ENCODE measurements at regions not wholly inside any gene's neighbourhood (a gene's known extent, or its start where the extent isn't known, plus 50 kb on each side); places are given as distances from the start of the nearest gene placed in this dataset.
"Not testable (repeated sequence)": the region's sequence is repeated elsewhere in the genome, so short reads cannot be mapped to it uniquely, and the experiment has no call there.

DNA sequence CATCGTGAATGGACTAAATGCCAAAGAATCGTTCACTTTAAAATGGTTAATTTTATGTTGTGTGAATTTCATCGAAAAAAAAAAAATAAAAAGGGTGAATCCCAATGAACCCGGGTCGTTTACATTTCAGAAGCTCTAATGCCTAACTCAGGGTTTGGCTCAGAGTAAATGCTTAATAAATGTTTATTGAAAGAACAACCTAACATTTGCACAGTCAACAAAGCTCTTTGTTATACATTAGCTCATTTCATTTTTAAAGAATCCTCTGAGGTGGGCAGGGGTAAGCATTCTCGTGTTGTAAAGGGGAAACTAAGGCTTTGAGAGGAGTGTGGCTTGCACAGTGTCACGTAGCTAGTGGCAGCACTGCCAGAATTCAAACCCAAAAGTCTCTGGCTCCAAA lies 109.5 kb downstream of the RPLP1 start:
- H2AFZ ChIP-seq (ENCODE audit: low read length), result no peak overlapping the region
- no peak for TF ChIP-seq EZH2 (IDR thresholded peaks at IDR 0.05; ENCODE audit: borderline replicate concordance, low read length)
- TF ChIP-seq, protein P1, sequence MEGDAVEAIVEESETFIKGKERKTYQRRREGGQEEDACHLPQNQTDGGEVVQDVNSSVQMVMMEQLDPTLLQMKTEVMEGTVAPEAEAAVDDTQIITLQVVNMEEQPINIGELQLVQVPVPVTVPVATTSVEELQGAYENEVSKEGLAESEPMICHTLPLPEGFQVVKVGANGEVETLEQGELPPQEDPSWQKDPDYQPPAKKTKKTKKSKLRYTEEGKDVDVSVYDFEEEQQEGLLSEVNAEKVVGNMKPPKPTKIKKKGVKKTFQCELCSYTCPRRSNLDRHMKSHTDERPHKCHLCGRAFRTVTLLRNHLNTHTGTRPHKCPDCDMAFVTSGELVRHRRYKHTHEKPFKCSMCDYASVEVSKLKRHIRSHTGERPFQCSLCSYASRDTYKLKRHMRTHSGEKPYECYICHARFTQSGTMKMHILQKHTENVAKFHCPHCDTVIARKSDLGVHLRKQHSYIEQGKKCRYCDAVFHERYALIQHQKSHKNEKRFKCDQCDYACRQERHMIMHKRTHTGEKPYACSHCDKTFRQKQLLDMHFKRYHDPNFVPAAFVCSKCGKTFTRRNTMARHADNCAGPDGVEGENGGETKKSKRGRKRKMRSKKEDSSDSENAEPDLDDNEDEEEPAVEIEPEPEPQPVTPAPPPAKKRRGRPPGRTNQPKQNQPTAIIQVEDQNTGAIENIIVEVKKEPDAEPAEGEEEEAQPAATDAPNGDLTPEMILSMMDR (IDR thresholded peaks at IDR 0.05; ENCODE audit: low read length), result no peak
- H3K9me3 ChIP-seq (ENCODE audit: low read length), result no peaks in the 10 kb centered on the region
- H3K4me1 ChIP-seq (ENCODE audit: insufficient read depth, low read length, severe bottlenecking), result no peaks in the 10 kb centered on the region
- H3K4me2 ChIP-seq (ENCODE audit: low read length), result no peak overlapping the region
- no peaks in the 10 kb centered on the region for H3K79me2 ChIP-seq (ENCODE audit: insufficient read depth, low read length)
- H3K27ac ChIP-seq (ENCODE audit: low read depth, low read length, poor library complexity, severe bottlenecking), result no peak overlapping the region
- H3K9me2 ChIP-seq (ENCODE audit: low read depth, low read length), result no peaks in the 10 kb centered on the region
- no peak overlapping the region for H3K9ac ChIP-seq (ENCODE audit: low read length)
- no peaks in the 10 kb centered on the region for H3F3A ChIP-seq (ENCODE audit: insufficient read depth, low read length)
- no peaks in the 10 kb centered on the region for H3K36me3 ChIP-seq (ENCODE audit: insufficient read depth, low read length)
- no peak overlapping the region for H3K4me3 ChIP-seq (ENCODE audit: low read depth, low read length, poor library complexity, severe bottlenecking)
- H4K20me1 ChIP-seq (ENCODE audit: insufficient read depth, low read length), result no peaks in the 10 kb centered on the region
- H3K27me3 ChIP-seq (ENCODE audit: insufficient read depth, low read length), result peaks cover 5% of the 10 kb centered on the region; the same call in 1 of the 2 replicates

DNA sequence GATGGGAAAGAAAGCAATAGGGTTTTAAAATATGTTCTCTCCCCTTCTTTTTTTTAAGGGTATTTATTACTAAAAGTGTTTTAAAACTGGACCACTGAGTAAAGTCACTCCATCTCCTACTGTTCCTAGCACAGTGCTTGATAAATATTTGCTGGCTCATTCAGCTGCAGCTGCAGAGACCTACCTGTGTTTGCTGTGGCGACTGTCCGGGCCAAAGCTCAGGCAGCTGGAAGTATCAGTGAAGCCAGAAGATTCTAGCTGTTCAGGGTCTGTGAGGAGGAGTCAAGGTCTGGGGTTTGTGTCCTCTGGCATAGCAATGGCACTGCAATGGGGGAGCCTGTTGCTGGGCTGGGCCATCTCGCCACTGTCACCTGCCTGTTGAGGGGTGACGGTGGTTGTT lies 109.9 kb downstream of the RPLP1 start:
- no peaks in the 10 kb centered on the region for H3K4me1 ChIP-seq (ENCODE audit: insufficient read depth, low read length, severe bottlenecking)
- H3K4me2 ChIP-seq (ENCODE audit: low read length), result no peak overlapping the region
- H2AFZ ChIP-seq (ENCODE audit: low read length), result no peak overlapping the region
- H3K27me3 ChIP-seq (ENCODE audit: insufficient read depth, low read length), result peaks cover 5% of the 10 kb centered on the region; the same call in 1 of the 2 replicates
- no peak for TF ChIP-seq EZH2 (IDR thresholded peaks at IDR 0.05; ENCODE audit: borderline replicate concordance, low read length)
- TF ChIP-seq, protein P1 (IDR thresholded peaks at IDR 0.05; ENCODE audit: low read length), result no peak
- no peak overlapping the region for H3K9ac ChIP-seq (ENCODE audit: low read length)
- H3K79me2 ChIP-seq (ENCODE audit: insufficient read depth, low read length), result no peaks in the 10 kb centered on the region
- H3K9me2 ChIP-seq (ENCODE audit: low read depth, low read length), result no peaks in the 10 kb centered on the region
- H4K20me1 ChIP-seq (ENCODE audit: insufficient read depth, low read length), result no peaks in the 10 kb centered on the region
- no peaks in the 10 kb centered on the region for H3F3A ChIP-seq (ENCODE audit: insufficient read depth, low read length)
- no peak overlapping the region for H3K4me3 ChIP-seq (ENCODE audit: low read depth, low read length, poor library complexity, severe bottlenecking)
- no peaks in the 10 kb centered on the region for H3K36me3 ChIP-seq (ENCODE audit: insufficient read depth, low read length)
- H3K9me3 ChIP-seq (ENCODE audit: low read length), result no peaks in the 10 kb centered on the region
- H3K27ac ChIP-seq (ENCODE audit: low read depth, low read length, poor library complexity, severe bottlenecking), result no peak overlapping the region

DNA sequence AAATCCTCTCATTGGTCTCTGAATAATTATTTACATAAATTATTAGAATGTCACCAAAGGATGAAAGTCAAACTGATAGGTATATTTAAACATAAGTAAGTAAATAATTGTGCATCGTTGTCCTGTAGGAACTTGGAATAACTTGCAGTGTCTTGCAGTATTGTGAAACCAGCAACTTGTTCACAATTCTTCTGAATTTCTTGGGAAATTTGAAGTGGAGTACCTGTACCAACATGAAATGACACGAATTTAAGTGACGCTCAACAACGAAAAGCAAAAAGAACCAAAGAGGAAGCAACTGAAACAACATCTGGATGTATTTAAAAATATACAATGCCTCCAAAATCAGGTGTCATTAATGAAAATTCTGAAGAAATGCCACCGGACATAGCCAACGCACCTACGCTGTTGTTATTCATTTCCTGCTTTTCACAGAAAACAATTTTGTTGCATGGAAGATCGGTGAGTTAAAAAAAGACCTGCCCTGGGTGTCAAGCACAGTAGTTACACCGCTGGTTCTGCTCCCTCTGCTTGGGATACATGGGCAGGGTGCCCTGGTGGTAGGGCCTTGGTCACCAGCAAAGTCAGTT lies 112.5 kb downstream of the RPLP1 start:
- H3K9me2 ChIP-seq (ENCODE audit: low read depth, low read length), result no peaks in the 10 kb centered on the region
- no peaks in the 10 kb centered on the region for H4K20me1 ChIP-seq (ENCODE audit: insufficient read depth, low read length)
- H3K27me3 ChIP-seq (ENCODE audit: insufficient read depth, low read length), result peaks cover 5% of the 10 kb centered on the region; the same call in 1 of the 2 replicates
- H3K4me3 ChIP-seq (ENCODE audit: low read depth, low read length, poor library complexity, severe bottlenecking), result no peak overlapping the region
- H3K9me3 ChIP-seq (ENCODE audit: low read length), result no peaks in the 10 kb centered on the region
- TF ChIP-seq, protein P1 (IDR thresholded peaks at IDR 0.05; ENCODE audit: low read length), result no peak
- TF ChIP-seq EZH2 (IDR thresholded peaks at IDR 0.05; ENCODE audit: borderline replicate concordance, low read length), result no peak
- no peak overlapping the region for H3K4me2 ChIP-seq (ENCODE audit: low read length)
- H2AFZ ChIP-seq (ENCODE audit: low read length), result no peak overlapping the region
- H3F3A ChIP-seq (ENCODE audit: insufficient read depth, low read length), result no peaks in the 10 kb centered on the region
- no peak overlapping the region for H3K27ac ChIP-seq (ENCODE audit: low read depth, low read length, poor library complexity, severe bottlenecking)
- no peaks in the 10 kb centered on the region for H3K79me2 ChIP-seq (ENCODE audit: insufficient read depth, low read length)
- no peaks in the 10 kb centered on the region for H3K4me1 ChIP-seq (ENCODE audit: insufficient read depth, low read length, severe bottlenecking)
- no peak overlapping the region for H3K9ac ChIP-seq (ENCODE audit: low read length)
- no peaks in the 10 kb centered on the region for H3K36me3 ChIP-seq (ENCODE audit: insufficient read depth, low read length)

DNA sequence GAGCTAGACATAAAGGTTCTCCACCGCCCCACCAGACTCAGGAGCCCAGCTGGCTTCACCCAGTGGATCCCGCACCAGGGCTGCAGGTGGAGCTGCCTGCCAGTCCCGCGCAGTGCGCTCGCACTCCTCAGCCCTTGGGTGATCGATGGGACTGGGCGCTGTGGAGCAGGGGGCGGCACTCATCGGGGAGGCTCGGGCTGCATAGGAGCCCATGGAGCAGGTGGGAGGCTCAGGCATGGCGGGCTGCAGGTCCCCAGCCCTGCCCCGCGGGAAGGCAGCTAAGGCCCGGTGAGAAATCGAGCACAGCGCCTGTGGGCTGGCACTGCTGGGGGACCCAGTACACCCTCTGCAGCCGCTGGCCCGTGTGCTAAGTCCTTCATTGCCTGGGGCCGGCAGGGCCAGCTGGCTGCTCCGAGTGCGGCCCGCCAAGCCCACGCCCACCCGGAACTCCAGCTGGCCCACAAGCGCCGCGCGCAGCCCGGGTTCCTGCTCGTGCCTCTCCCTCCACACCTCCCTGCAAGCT lies 114.7 kb downstream of the RPLP1 start:
- not testable (repeated sequence) for H3K79me2 ChIP-seq (ENCODE audit: insufficient read depth, low read length); H3K36me3 ChIP-seq (ENCODE audit: insufficient read depth, low read length); H2AFZ ChIP-seq (ENCODE audit: low read length); H3K27me3 ChIP-seq (ENCODE audit: insufficient read depth, low read length); H3K9me3 ChIP-seq (ENCODE audit: low read length); H3K27ac ChIP-seq (ENCODE audit: low read depth, low read length, poor library complexity, severe bottlenecking); H3K4me2 ChIP-seq (ENCODE audit: low read length); H3K4me1 ChIP-seq (ENCODE audit: insufficient read depth, low read length, severe bottlenecking); H3K9ac ChIP-seq (ENCODE audit: low read length); H4K20me1 ChIP-seq (ENCODE audit: insufficient read depth, low read length); H3F3A ChIP-seq (ENCODE audit: insufficient read depth, low read length); H3K4me3 ChIP-seq (ENCODE audit: low read depth, low read length, poor library complexity, severe bottlenecking); H3K9me2 ChIP-seq (ENCODE audit: low read depth, low read length)
